ENCODE measurements at regions not wholly inside any gene's neighbourhood (a gene's known extent, or its start where the extent isn't known, plus 50 kb on each side); places are given as distances from the start of the nearest gene placed in this dataset.

DNA sequence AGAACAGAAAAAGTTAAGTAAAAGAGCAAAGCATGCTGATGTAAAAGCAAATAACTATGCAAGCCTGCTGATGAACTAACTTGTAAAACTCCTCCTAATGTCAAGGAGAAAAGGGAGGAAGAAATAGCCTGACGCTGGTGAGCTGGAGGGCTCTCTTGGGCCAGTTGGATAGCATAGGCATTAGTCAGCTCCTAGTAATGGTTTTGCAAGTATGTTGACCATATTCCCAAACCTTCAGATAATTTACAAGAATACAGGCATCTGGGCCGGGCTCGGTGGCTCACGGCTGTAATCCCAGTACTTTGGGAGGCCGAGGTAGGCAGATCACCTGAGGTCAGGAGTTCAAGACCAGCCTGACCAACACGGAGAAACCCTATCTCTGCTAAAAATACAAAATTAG lies 871.4 kb downstream of the C12orf50 start:
- no peak for DNase-seq (ENCODE audit: low spot score)

GRCh38 chr12:87155621-87156020 lies 873.6 kb downstream of the C12orf50 start:
- no peak for DNase-seq (ENCODE audit: low spot score)

GRCh38 chr12:87152841-87153528 lies 876.2 kb downstream of the C12orf50 start:
- DNase-seq (ENCODE audit: low spot score), result no peak

GRCh38 chr12:87152075-87152474 lies 877.1 kb downstream of the C12orf50 start:
- DNase-seq (ENCODE audit: low spot score), result no peak

GRCh38 chr12:87150969-87151662 lies 878.1 kb downstream of the C12orf50 start:
- DNase-seq (ENCODE audit: low spot score), result no peak

- DNase-seq (ENCODE audit: low spot score), result no peak
Observed at GRCh38 chr12:87142342-87142741, 886.2 kb upstream of the MGAT4C start.

- DNase-seq (ENCODE audit: low spot score), result no peak
Observed at GRCh38 chr12:87141091-87141490, 884.9 kb upstream of the MGAT4C start.

- no peak for DNase-seq (ENCODE audit: low spot score)
Observed at GRCh38 chr12:87140262-87140661, 884.1 kb upstream of the MGAT4C start.

DNA sequence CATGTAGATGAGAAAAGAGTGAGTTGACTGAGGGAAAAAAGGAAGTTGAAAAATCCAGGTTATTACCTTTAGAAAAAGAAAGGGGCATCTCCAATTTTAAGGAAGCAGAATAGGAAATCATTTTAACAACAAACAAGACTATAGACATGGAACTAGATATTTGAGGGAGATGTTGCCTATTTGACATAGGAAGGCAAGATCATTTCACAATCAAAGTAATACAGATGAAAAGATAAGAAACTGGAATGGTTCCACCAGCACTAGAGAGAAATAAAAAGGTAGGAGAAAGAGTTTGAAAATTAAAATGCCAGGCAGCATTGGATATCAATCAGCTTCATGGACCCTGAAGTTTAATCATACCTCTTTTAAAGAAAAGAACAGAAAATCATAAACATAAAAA lies 881.0 kb upstream of the MGAT4C start:
- no peak for DNase-seq (ENCODE audit: low spot score)

GRCh38 chr12:87136330-87136976 lies 880.3 kb upstream of the MGAT4C start:
- no peak for DNase-seq (ENCODE audit: low spot score)

- no peak for DNase-seq (ENCODE audit: low spot score)
Observed at GRCh38 chr12:87127272-87127671, 871.1 kb upstream of the MGAT4C start.

DNA sequence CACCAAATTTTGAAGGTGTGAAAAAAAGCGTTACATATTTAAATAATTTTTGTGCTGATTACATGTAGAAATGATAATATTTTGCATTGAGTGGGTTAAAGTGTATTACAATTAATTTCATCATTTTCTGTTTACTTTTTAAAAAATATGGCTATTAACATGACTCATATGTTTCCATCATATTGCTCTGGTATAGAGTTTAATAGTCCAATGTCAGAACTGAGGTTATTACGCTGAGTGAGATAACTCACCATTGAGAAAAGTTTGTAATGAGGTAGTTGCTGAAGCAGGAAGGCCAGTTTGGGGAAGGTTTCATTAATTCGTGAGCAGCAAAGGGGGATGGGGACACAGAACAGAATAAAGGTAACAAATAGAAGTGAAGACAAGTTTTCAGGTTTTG lies 865.7 kb upstream of the MGAT4C start:
- no peak for DNase-seq (ENCODE audit: low spot score)

- DNase-seq (ENCODE audit: low spot score), result no peak
Observed at GRCh38 chr12:87120440-87120839, 864.2 kb upstream of the MGAT4C start.

DNA sequence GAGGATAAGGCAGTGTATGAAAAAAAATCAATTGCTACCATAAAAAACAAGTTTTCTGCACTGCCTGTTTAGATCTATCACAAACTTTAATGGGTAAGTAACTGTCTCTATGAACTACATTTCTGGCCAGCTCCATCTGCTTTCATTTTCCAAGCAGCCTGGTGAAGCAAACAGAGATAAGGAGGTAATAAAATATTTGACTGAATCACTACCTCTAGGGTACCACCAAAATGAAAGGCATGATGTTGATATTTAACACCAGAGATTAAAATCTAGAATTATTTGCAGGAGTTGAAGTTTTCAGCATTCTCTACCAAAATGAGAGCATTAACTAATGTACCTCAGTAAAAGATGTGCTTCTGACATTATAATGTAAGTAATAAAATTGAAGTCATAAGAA lies 863.5 kb upstream of the MGAT4C start:
- no peak for DNase-seq (ENCODE audit: low spot score)

- no peak for DNase-seq (ENCODE audit: low spot score)
Observed at GRCh38 chr12:87117526-87117925, 861.3 kb upstream of the MGAT4C start.

GRCh38 chr12:87116780-87117179 lies 860.6 kb upstream of the MGAT4C start:
- DNase-seq (ENCODE audit: low spot score), result no peak

- DNase-seq (ENCODE audit: low spot score), result no peak
Observed at GRCh38 chr12:87112571-87113345, 856.6 kb upstream of the MGAT4C start.

- no peak for DNase-seq (ENCODE audit: low spot score)
Observed at GRCh38 chr12:87107766-87108165, 851.6 kb upstream of the MGAT4C start.

DNA sequence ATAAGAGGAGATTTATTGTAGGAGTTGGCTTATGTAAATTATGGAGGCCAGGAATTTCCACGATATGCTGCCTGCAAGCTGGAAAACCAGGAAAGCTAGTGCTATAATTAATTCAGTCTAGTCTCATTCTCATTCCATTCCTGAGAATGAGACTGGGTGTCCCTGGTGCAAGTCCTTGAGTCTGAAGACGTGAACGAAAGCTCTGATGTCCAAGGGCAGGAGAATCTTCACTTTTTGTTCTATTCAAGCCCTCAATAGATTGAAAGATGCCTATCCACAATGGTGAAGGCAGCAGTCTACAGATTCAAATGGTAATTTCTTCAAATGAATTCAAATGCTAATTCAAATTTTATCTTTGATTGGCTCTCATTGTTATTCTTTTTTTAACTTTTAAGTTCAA lies 851.1 kb upstream of the MGAT4C start:
- DNase-seq (ENCODE audit: low spot score), result no peak

DNA sequence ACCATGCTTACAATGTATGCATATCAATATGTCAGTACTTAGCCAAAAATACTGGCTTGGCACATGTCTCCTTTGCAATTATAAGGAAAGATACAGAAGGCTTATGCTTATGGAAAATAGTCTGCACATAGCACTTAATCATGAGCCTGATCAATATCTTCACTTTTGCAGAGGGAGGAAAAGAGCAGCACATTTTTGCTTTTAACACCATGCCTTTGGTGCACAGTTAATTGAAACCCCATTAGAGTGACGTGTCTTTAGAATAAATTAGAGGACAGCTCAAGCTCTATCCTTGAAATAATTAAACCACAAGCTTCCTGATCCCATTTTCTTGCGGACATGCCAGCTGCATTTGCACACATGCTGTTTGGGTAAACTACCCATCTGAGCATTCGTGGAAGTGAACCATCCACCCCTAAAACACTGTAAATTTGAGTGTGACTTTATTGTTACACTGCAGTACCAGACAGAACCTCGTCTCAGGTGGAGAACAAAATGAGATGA lies 839.9 kb upstream of the MGAT4C start:
- no peak for DNase-seq (ENCODE audit: low spot score)

GRCh38 chr12:87094356-87094755 lies 838.2 kb upstream of the MGAT4C start:
- DNase-seq (ENCODE audit: low spot score), result no peak

DNA sequence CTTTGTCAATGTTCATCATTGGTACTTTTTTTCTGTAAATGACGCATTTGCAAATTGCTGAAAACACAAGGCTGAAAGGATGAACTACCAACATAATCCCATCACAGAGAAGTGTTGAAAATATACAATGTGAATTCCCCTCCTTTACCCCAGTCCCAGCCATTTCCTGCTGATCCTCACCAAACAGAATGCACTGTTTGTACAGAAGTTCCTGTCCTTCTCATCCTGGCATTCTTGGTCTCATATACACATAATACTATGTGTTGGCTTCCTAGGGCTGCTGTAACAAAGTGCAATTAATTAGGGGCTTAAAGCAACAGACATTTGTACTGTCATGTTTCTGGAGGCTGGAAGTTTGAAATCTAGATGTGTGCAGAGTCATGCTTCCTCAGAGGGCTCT lies 836.2 kb upstream of the MGAT4C start:
- no peak for DNase-seq (ENCODE audit: low spot score)

Data from SW480 (cell line).